Panc1 (cell line): ENCODE measurements at regions not wholly inside any gene's neighbourhood (a gene's known extent, or its start where the extent isn't known, plus 50 kb on each side); places are given as distances from the start of the nearest gene placed in this dataset.

Experiments
- POLR2AphosphoS5 ChIP-seq: IDR thresholded peaks from 2 replicates; pipeline ENCODE4 v1.6.1; 2012; ENCODE audit warnings: mild to moderate bottlenecking, low read depth, low read length, moderate library complexity
- SIN3A ChIP-seq: IDR thresholded peaks from 2 replicates; pipeline ENCODE4 v1.6.1; 2012; ENCODE audit warnings: low read depth, mild to moderate bottlenecking, low read length, moderate library complexity, borderline replicate concordance; ENCODE audit not compliant: insufficient read depth
- TCF7L2 ChIP-seq: IDR thresholded peaks from 2 replicates; pipeline ENCODE4 v1.6.1; 2011; ENCODE audit warnings: mild to moderate bottlenecking, low read depth, low read length, inconsistent platforms
- TF ChIP-seq, protein P1 (sequence below): fragments of 450-650 bp; IDR thresholded peaks from 2 replicates; pipeline ENCODE4 v1.5.1; 2017; ENCODE audit warnings: mild to moderate bottlenecking
- TF ChIP-seq, protein P2 (sequence below), 2 experiments: IDR thresholded peaks; 2 replicates each; pipeline ENCODE4 v1.6.1; 2011 to 2012; ENCODE audit warnings: low read depth in 2 of 2, control low read depth in 1 of 2, low read length in 1 of 2, mild to moderate bottlenecking in 1 of 2, moderate library complexity in 1 of 2; ENCODE audit not compliant: insufficient read depth in 1 of 2

DNA sequence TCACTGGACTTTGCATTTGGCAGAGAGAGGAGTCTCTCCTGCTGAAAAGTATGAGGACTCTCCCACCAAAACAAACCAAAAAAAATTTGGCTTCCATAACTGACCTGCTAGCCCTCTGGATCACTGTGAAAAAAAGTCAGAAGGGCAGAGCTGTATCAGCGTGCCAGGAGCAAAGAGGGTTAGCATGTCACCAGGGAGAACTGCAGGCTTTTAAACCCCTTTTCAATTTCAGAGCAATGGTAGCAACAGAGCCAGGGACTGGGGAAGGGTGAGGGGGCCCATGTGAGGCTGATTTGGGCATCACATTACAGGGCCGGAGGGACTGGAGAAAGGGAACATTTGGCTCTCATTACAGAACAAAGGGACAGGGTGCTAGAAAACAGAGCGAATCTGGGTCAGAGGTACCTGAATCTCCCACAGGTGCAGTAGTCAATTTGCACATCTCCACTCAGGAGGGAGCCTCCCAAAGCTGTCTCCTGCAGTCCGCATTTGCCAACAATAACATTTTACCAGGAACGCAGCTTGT, 185.7 kb upstream of the EYA4 start:
- TF ChIP-seq, protein P1, sequence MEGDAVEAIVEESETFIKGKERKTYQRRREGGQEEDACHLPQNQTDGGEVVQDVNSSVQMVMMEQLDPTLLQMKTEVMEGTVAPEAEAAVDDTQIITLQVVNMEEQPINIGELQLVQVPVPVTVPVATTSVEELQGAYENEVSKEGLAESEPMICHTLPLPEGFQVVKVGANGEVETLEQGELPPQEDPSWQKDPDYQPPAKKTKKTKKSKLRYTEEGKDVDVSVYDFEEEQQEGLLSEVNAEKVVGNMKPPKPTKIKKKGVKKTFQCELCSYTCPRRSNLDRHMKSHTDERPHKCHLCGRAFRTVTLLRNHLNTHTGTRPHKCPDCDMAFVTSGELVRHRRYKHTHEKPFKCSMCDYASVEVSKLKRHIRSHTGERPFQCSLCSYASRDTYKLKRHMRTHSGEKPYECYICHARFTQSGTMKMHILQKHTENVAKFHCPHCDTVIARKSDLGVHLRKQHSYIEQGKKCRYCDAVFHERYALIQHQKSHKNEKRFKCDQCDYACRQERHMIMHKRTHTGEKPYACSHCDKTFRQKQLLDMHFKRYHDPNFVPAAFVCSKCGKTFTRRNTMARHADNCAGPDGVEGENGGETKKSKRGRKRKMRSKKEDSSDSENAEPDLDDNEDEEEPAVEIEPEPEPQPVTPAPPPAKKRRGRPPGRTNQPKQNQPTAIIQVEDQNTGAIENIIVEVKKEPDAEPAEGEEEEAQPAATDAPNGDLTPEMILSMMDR = no peak
- TF ChIP-seq, protein P2, sequence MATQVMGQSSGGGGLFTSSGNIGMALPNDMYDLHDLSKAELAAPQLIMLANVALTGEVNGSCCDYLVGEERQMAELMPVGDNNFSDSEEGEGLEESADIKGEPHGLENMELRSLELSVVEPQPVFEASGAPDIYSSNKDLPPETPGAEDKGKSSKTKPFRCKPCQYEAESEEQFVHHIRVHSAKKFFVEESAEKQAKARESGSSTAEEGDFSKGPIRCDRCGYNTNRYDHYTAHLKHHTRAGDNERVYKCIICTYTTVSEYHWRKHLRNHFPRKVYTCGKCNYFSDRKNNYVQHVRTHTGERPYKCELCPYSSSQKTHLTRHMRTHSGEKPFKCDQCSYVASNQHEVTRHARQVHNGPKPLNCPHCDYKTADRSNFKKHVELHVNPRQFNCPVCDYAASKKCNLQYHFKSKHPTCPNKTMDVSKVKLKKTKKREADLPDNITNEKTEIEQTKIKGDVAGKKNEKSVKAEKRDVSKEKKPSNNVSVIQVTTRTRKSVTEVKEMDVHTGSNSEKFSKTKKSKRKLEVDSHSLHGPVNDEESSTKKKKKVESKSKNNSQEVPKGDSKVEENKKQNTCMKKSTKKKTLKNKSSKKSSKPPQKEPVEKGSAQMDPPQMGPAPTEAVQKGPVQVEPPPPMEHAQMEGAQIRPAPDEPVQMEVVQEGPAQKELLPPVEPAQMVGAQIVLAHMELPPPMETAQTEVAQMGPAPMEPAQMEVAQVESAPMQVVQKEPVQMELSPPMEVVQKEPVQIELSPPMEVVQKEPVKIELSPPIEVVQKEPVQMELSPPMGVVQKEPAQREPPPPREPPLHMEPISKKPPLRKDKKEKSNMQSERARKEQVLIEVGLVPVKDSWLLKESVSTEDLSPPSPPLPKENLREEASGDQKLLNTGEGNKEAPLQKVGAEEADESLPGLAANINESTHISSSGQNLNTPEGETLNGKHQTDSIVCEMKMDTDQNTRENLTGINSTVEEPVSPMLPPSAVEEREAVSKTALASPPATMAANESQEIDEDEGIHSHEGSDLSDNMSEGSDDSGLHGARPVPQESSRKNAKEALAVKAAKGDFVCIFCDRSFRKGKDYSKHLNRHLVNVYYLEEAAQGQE (IDR thresholded peaks at IDR 0.05; ENCODE audit: insufficient read depth in 1 of 2, low read depth in 2 of 2, low read length in 1 of 2) = no peak
- TF ChIP-seq SIN3A = no peak
- TF ChIP-seq POLR2AphosphoS5 = no peak
- no peak for TF ChIP-seq TCF7L2
